ENCODE measurements at regions not wholly inside any gene's neighbourhood (a gene's known extent, or its start where the extent isn't known, plus 50 kb on each side); places are given as distances from the start of the nearest gene placed in this dataset.

- intact Hi-C loops (cut with micrococcal nuclease), result no loop called here
- no TSS peak for BruUV-seq (replicated peaks)
Observed at GRCh38 chr6:120254651-120255050, 905.1 kb upstream of the MAN1A1 start.

More at GRCh38 chr6:120254651-120255050, 905.1 kb upstream of the MAN1A1 start:
- Histone ChIP-seq H3K27me3 (ENCODE audit: control insufficient read depth, insufficient read depth, low read length) (no peaks in the 10 kb centered on the region), H3K4me2 (ENCODE audit: low read depth, low read length) (no peak overlapping the region), H3K36me3 (ENCODE audit: control insufficient read depth, insufficient read depth, low read length) (no peaks in the 10 kb centered on the region), H2BK20ac (ENCODE audit: low read depth, low read length) (no peak overlapping the region), H2BK5ac (ENCODE audit: low read depth, low read length, poor library complexity, severe bottlenecking) (no peak overlapping the region), H3K14ac (replicated peaks; ENCODE audit: low read depth, low read length) (no peak overlapping the region), H2AFZ (replicated peaks; ENCODE audit: low read length, poor library complexity) (no peak overlapping the region), H2BK120ac (ENCODE audit: low read depth, low read length) (no peak overlapping the region), H4K20me1 (ENCODE audit: insufficient read depth, low read length) (no peaks in the 10 kb centered on the region), H3K23ac (ENCODE audit: low read depth, low read length) (no peak overlapping the region), H3K9me1 (ENCODE audit: insufficient read depth, low read length) (no peaks in the 10 kb centered on the region), H3K4ac (ENCODE audit: low read depth, low read length) (no peak overlapping the region), H3K9ac (ENCODE audit: low read depth, low read length) (no peak overlapping the region), H3K4me3 (ENCODE audit: insufficient read depth, low read depth, low read length) (no peak overlapping the region), H3K56ac (ENCODE audit: extremely low read depth, insufficient read depth, low read length) (no peak overlapping the region), H3K9me3 (ENCODE audit: control insufficient read depth, insufficient read depth, low read length) (no peaks in the 10 kb centered on the region), H2AK9ac (replicated peaks; ENCODE audit: low read depth, low read length, poor library complexity) (no peak overlapping the region), H3K27ac (ENCODE audit: insufficient read depth, low read length) (no peak overlapping the region), H3K18ac (ENCODE audit: low read depth, low read length) (no peak overlapping the region), H2BK15ac (ENCODE audit: low read depth, low read length) (no peak overlapping the region), H4K8ac (ENCODE audit: low read depth in 2 of 2, low read length in 2 of 2) (no peak overlapping the region), H4K5ac (ENCODE audit: low read depth, low read length) (no peak overlapping the region), H2AK5ac (ENCODE audit: low read depth, low read length) (no peak overlapping the region), H3K79me1 (ENCODE audit: low read depth in 1 of 2, low read length in 2 of 2) (no peaks in the 10 kb centered on the region), H3K4me1 (ENCODE audit: control insufficient read depth, insufficient read depth, low read length) (no peaks in the 10 kb centered on the region), H4K91ac (ENCODE audit: insufficient read depth, low read depth, low read length) (no peak overlapping the region)
- no peak for TF ChIP-seq CHD1 (IDR thresholded peaks at IDR 0.05; ENCODE audit: low read depth, low read length)
- TF ChIP-seq POLR2A (IDR thresholded peaks at IDR 0.05; ENCODE audit: low read depth, low read length), result no peak
- TF ChIP-seq RAD21 (IDR thresholded peaks at IDR 0.05; ENCODE audit: low read length), result no peak
- no peak for TF ChIP-seq CEBPB (IDR thresholded peaks at IDR 0.05; ENCODE audit: low read depth, low read length)
- no peak for TF ChIP-seq MXI1 (IDR thresholded peaks at IDR 0.05; ENCODE audit: borderline replicate concordance, low read depth, low read length)
- no peak for TF ChIP-seq MAZ (IDR thresholded peaks at IDR 0.05; ENCODE audit: borderline replicate concordance, low read depth, low read length)
- TF ChIP-seq RFX5 (IDR thresholded peaks at IDR 0.05; ENCODE audit: low read depth, low read length), result no peak
- no peak for TF ChIP-seq FOS (IDR thresholded peaks at IDR 0.05; ENCODE audit: low read depth, low read length)
- no peak for TF ChIP-seq SMC3 (IDR thresholded peaks at IDR 0.05; ENCODE audit: low read depth, low read length)
- TF ChIP-seq USF2 (IDR thresholded peaks at IDR 0.05; ENCODE audit: low read depth, low read length), result no peak
- TF ChIP-seq RCOR1 (IDR thresholded peaks at IDR 0.05; ENCODE audit: insufficient replicate concordance, low read length), result no peak
- no peak for TF ChIP-seq NFE2L2 (IDR thresholded peaks at IDR 0.05; ENCODE audit: low read depth, low read length)
- TF ChIP-seq MAFK (IDR thresholded peaks at IDR 0.05; ENCODE audit: low read depth, low read length), result no peak
- TF ChIP-seq BHLHE40 (IDR thresholded peaks at IDR 0.05; ENCODE audit: low read depth, low read length), result no peak
- no peak for TF ChIP-seq ELK1 (IDR thresholded peaks at IDR 0.05; ENCODE audit: borderline replicate concordance, low read depth, low read length)
- TF ChIP-seq CTCF (conservative IDR thresholded peaks at IDR 0.05; ENCODE audit: low read depth, low read length), result no peak
- ChIA-PET POLR2A (ENCODE audit: unreplicated experiment) (no interaction called here), CTCF (no interaction called here)
- 10% methylated on average over 4 of the region's 4 CpGs; no CpG with 5 or more reads in 1 of the 2 experiments for WGBS, 2 experiments (ENCODE audit: extremely low coverage in 2 of 2, insufficient read length in 1 of 2)
- in situ Hi-C loops (cut with MboI; ENCODE audit: low sequenced_read_pairs), result no loop called here
- dilution Hi-C loops (cut with HindIII; ENCODE audit: low sequenced_read_pairs, unreplicated experiment), result no loop called here
- ATAC-seq (ENCODE audit: low read depth) (no peak), DNase-seq (no peak)

All from IMR-90 (cell line).